ENCODE measurements at regions not wholly inside any gene's neighbourhood (a gene's known extent, or its start where the extent isn't known, plus 50 kb on each side); places are given as distances from the start of the nearest gene placed in this dataset.

- no peaks in the 10 kb centered on the region for H3K79me2 ChIP-seq (ENCODE audit: low read depth)
- intact Hi-C loops (cut with micrococcal nuclease; ENCODE audit: unreplicated experiment), result no loop called here
- POLR2A ChIA-PET (ENCODE audit: unreplicated experiment), result no interaction called here
- TF ChIP-seq CTCF (conservative IDR thresholded peaks at IDR 0.05) (no peak), EZH2 (IDR thresholded peaks at IDR 0.05; ENCODE audit: low read depth) (no peak)
- H3K4me3 ChIP-seq, result no peak overlapping the region
- no peak overlapping the region for H2AFZ ChIP-seq
- no peak overlapping the region for H3K27ac ChIP-seq
- H3K9me2 ChIP-seq (ENCODE audit: insufficient read depth), result no peaks in the 10 kb centered on the region
- BruUV-seq (replicated peaks), result no TSS peak
- H3K9me3 ChIP-seq (ENCODE audit: insufficient read depth, low read depth), result no peaks in the 10 kb centered on the region
- DNase-seq, result no peak
- H3K4me2 ChIP-seq, result no peak overlapping the region
- no peaks in the 10 kb centered on the region for H3K27me3 ChIP-seq (ENCODE audit: insufficient read depth, low read depth)
- no peaks in the 10 kb centered on the region for H3F3A ChIP-seq (ENCODE audit: insufficient read depth, low read depth)
- no peaks in the 10 kb centered on the region for H4K20me1 ChIP-seq (ENCODE audit: insufficient read depth)
- no peaks in the 10 kb centered on the region for H3K36me3 ChIP-seq (ENCODE audit: low read depth)
- no peaks in the 10 kb centered on the region for H3K4me1 ChIP-seq (replicated peaks; ENCODE audit: insufficient read depth)
- CTCF ChIA-PET, result no interaction called here
Observed at GRCh38 chr1:14485285-14485684, 113.2 kb upstream of the KAZN start.

GRCh38 chr1:14486401-14487201 is 111.9 kb upstream of the KAZN start:
- H3K79me2 ChIP-seq (ENCODE audit: low read depth), result no peaks in the 10 kb centered on the region
- no peaks in the 10 kb centered on the region for H3K9me2 ChIP-seq (ENCODE audit: insufficient read depth)
- TF ChIP-seq EZH2 (IDR thresholded peaks at IDR 0.05; ENCODE audit: low read depth), result no peak
- no peak for TF ChIP-seq CTCF (conservative IDR thresholded peaks at IDR 0.05)
- no peaks in the 10 kb centered on the region for H3F3A ChIP-seq (ENCODE audit: insufficient read depth, low read depth)
- H4K20me1 ChIP-seq (ENCODE audit: insufficient read depth), result no peaks in the 10 kb centered on the region
- no peaks in the 10 kb centered on the region for H3K27me3 ChIP-seq (ENCODE audit: insufficient read depth, low read depth)
- CTCF ChIA-PET, result no interaction called here
- H3K4me3 ChIP-seq, result no peak overlapping the region
- no peaks in the 10 kb centered on the region for H3K9me3 ChIP-seq (ENCODE audit: insufficient read depth, low read depth)
- H2AFZ ChIP-seq, result no peak overlapping the region
- no TSS peak for BruUV-seq (replicated peaks)
- no peak overlapping the region for H3K4me2 ChIP-seq
- H3K27ac ChIP-seq, result no peak overlapping the region
- intact Hi-C loops (cut with micrococcal nuclease; ENCODE audit: unreplicated experiment), result no loop called here
- POLR2A ChIA-PET (ENCODE audit: unreplicated experiment), result no interaction called here
- peak in 1 of 2 experiments; percentile 41 for DNase-seq
- no peaks in the 10 kb centered on the region for H3K4me1 ChIP-seq (replicated peaks; ENCODE audit: insufficient read depth)
- H3K36me3 ChIP-seq (ENCODE audit: low read depth), result no peaks in the 10 kb centered on the region

GRCh38 chr1:14487671-14488070 is 110.8 kb upstream of the KAZN start:
- H3K79me2 ChIP-seq (ENCODE audit: low read depth), result no peaks in the 10 kb centered on the region
- intact Hi-C loops (cut with micrococcal nuclease; ENCODE audit: unreplicated experiment), result no loop called here
- no peaks in the 10 kb centered on the region for H3K27me3 ChIP-seq (ENCODE audit: insufficient read depth, low read depth)
- ChIA-PET POLR2A (ENCODE audit: unreplicated experiment) (no interaction called here), CTCF (no interaction called here)
- H3K27ac ChIP-seq, result no peak overlapping the region
- no peak overlapping the region for H2AFZ ChIP-seq
- no peaks in the 10 kb centered on the region for H3K9me3 ChIP-seq (ENCODE audit: insufficient read depth, low read depth)
- H3K36me3 ChIP-seq (ENCODE audit: low read depth), result no peaks in the 10 kb centered on the region
- no peak overlapping the region for H3K4me2 ChIP-seq
- TF ChIP-seq EZH2 (IDR thresholded peaks at IDR 0.05; ENCODE audit: low read depth) (no peak), CTCF (conservative IDR thresholded peaks at IDR 0.05) (no peak)
- H3K9me2 ChIP-seq (ENCODE audit: insufficient read depth), result no peaks in the 10 kb centered on the region
- no peak for DNase-seq
- H3K4me3 ChIP-seq, result no peak overlapping the region
- H3F3A ChIP-seq (ENCODE audit: insufficient read depth, low read depth), result no peaks in the 10 kb centered on the region
- H3K4me1 ChIP-seq (replicated peaks; ENCODE audit: insufficient read depth), result no peaks in the 10 kb centered on the region
- H4K20me1 ChIP-seq (ENCODE audit: insufficient read depth), result no peaks in the 10 kb centered on the region
- no TSS peak for BruUV-seq (replicated peaks)

Data from PC-9 (cell line).